NCI-H226 (cell line): ENCODE measurements at regions not wholly inside any gene's neighbourhood (a gene's known extent, or its start where the extent isn't known, plus 50 kb on each side); places are given as distances from the start of the nearest gene placed in this dataset.
"Not testable (repeated sequence)": the region's sequence is repeated elsewhere in the genome, so short reads cannot be mapped to it uniquely, and the experiment has no call there.

ENCODE experiments used
- DNase-seq: peaks from one replicate; pipeline ENCODE4 v3.0.0-alpha.2; 2015

GRCh38 chr3:174336784-174337183, 522.4 kb upstream of the NAALADL2 start:
- DNase-seq: no peak

- DNase-seq: no peak
Measured at GRCh38 chr3:174337227-174337626, 521.9 kb upstream of the NAALADL2 start.

- no peak for DNase-seq
Measured at GRCh38 chr3:174340624-174341587, 518.2 kb upstream of the NAALADL2 start.

GRCh38 chr3:174342171-174342570, 517.0 kb upstream of the NAALADL2 start:
- no peak for DNase-seq

- peak; percentile 42 for DNase-seq
Measured at GRCh38 chr3:174342941-174343501, 516.1 kb upstream of the NAALADL2 start.

- no peak for DNase-seq
Measured at GRCh38 chr3:174346141-174346540, 513.0 kb upstream of the NAALADL2 start.

- DNase-seq: no peak
Measured at GRCh38 chr3:174346571-174346970, 512.6 kb upstream of the NAALADL2 start.

- DNase-seq: no peak
Measured at GRCh38 chr3:174347474-174348138, 511.5 kb upstream of the NAALADL2 start.

GRCh38 chr3:174352227-174352626, 506.9 kb upstream of the NAALADL2 start:
- no peak for DNase-seq

DNA sequence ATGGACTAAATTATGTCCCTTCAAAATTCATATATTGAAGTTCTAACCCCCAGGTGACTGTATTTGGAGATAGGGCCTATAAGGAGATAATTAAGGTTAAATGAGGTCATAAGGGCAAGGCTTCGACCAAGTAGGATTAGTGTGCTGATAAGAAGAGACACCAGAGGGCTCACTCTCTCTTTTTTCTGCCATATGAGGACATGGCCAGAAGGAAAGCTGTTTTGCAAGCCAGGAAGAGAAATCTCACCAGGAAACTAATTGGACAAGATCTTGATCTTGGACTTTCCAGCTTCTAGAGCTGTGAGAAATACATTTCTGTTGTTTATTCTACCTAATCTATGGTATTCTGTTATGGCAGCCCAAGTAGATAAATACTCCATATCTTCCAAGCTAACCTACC, 503.6 kb upstream of the NAALADL2 start:
- DNase-seq: peak; percentile 35

DNA sequence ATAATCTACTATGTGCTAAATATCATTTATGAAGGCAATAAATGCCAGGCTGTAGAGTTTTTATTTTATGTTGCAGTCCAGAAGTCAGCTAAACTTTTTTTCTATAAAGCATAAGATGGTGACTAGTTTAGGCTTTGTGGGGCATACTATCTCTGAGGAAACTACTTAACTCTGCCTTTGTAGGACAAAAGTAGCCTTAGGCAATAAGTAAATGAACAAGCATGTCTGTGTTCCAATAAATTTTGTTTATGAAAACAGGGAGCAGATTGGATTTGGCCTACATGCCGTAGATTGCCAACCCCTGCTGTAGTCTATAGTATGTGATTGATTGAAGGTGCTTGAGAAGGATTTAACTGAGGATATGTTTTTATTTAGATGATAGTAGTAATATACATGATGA, 502.5 kb upstream of the NAALADL2 start:
- DNase-seq: no peak

DNA sequence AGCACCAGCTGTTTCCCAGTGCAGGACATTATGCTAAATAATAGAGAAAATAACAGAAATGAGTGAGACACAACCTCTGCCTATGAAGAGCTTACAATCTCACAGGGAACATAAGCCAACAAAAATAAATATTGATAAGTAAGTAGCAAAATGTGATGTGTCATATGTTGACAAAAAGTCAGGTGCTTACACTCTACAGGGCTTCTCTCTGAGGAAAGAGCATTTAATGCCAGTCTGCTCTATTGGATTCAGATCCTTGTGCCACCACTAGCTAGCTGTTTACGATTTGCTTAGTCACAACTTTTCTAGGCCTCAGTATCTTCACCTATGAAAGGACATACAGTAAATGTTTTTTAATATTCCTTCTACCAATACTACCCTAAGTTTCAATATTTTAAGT, 500.9 kb upstream of the NAALADL2 start:
- DNase-seq: no peak

DNA sequence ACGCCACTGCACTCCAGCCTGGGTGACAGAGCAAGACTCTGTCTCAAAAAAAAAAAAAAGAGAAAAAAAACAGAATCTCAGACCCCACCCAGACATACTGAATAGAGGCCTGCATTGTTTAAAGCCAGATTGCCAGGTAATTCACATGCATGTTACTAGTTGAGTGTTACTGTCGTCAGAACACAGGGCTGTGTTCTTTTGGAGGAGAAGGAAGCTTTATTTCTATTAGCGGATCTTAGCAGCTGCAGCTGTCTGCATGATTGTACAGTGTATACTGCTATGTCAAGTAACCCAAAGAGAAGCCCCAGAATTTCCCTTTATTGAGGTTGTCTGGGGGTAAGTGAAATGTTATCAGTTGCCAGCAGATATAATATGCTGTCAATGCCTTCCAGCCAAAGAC, 496.6 kb upstream of the NAALADL2 start:
- DNase-seq: no peak

- DNase-seq: no peak
Measured at GRCh38 chr3:174363256-174363655, 495.9 kb upstream of the NAALADL2 start.

DNA sequence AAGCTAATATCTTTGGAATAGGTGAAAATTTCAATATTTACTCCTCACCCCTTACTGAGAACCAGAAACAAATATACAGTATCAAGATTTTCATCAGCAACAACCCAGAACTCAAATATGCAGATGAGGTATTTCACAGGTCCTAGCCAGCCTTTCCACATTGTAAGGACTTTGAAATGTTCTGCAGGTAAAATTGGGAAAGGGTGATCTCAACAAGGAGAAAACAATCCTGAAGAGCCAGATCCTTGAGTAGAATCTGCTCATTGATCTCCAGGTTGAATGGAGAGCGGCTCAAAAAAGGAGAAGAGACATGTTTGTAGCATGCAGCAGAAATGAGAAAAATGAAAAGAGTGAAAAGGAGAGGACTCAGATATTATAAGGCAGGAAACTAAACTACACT, 493.3 kb upstream of the NAALADL2 start:
- DNase-seq: no peak

DNA sequence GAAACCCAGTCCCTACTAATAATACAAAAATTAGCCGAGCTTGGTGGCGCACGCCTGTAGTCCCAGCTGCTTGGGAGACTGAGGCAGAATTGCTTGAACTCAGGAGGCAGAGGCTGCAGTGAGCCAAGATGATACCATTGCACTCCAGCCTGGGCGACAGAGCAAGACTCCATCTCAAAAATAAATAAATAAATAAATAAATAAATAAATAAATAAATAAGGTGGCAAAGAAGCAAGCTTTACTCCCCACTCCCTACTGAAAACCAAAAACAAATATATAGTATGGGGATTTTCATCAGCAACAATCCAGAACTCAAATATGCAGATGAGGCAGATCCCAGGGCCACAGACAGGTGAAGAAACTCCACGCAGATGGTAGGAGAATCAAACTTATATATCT, 492.2 kb upstream of the NAALADL2 start:
- not testable (repeated sequence) for DNase-seq

DNA sequence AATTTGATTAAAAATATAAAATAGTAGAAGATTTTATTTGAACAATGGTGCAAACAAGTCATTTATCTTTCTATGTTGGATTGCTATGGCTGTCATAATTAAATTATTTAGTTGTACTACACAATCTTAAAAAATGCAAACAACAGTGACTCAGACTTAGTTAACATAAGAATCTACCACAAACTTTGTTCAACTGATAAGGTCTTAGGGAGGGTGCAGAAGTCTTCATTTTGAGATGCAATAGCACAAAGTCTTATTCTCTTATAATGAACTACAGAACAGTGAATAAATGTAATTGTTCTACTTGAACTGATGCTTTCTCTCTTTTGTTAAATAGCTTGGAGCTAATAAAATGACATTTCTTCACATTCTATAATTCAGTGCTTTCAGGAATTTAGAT, 482.8 kb upstream of the NAALADL2 start:
- peak; percentile 55 for DNase-seq

- no peak for DNase-seq
Measured at GRCh38 chr3:174377096-174377495, 482.0 kb upstream of the NAALADL2 start.

DNA sequence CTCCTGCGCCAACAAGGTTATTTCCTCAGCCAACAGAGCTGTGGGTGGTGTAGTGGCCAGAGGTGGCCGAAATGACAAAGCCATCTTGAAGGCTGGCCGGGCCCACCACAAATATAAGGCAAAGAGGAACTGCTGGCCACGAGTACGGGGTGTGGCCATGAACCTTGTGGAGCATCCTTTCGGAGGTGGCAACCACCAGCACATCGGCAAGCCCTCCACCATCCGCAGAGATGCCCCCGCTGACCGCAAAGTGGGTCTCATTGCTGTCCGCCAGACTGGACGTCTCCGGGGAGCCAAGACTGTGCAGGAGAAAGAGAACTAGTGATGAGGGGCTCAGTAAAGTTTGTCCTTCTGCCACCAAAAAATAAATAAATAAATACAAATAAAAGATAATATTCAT, 481.4 kb upstream of the NAALADL2 start:
- DNase-seq: no peak

DNA sequence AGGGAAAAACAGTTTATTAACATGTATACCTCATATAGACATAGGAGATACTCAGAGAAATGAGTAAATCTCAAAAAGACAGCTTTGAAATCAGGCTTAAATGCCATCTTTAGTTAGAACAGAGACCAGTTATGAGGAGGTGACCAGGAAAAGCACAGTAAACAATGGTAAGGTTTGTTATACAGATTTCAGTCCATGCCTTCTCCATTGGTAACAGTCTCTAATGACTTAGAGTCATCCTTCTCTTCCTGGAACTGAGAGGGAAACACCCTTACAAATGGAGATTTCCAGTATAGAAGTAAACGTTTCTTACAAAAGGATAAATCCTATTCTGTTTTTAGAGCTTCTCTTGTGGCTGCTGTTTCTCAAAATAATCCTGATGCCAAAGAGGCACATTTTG, 476.3 kb upstream of the NAALADL2 start:
- DNase-seq: no peak

DNA sequence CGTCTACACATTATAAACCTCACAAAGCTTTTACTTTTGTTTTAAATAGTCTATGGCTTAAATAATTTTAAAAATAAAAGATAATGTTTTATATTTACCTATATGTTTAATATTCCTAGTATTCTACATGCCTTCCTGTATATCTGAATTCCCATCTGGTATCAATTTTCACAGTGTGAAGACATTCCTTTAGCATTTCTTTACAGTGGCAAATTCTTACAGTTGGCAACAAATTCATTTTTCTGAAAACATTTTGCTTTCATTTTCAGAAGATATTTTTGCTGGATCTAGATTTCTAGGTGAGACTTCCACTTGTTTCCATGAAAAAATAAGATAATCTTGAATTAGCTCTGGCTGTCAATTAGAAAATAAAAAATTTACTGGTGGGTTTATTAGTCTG, 471.4 kb upstream of the NAALADL2 start:
- no peak for DNase-seq

GRCh38 chr3:174397848-174398247, 461.3 kb upstream of the NAALADL2 start:
- DNase-seq: peak; percentile 13

DNA sequence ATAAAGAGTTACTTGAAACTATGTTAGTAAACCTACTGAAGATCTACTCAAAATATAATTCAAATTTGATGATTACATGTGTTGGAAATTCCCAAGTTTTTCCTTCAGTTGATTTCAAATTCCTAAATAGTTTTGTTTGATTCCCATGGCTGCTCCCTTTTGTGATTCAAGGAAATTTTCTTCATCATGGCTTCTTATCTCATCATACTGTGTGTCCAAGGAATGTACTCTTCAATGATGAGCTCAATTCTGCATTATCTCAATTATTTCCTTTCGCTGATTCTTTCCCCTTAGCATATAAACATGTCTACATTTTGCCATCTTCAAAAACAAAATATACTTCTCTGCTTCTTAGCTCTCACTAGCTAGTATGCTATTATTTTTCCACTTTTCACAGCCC, 460.4 kb upstream of the NAALADL2 start:
- peak; percentile 67 for DNase-seq

DNA sequence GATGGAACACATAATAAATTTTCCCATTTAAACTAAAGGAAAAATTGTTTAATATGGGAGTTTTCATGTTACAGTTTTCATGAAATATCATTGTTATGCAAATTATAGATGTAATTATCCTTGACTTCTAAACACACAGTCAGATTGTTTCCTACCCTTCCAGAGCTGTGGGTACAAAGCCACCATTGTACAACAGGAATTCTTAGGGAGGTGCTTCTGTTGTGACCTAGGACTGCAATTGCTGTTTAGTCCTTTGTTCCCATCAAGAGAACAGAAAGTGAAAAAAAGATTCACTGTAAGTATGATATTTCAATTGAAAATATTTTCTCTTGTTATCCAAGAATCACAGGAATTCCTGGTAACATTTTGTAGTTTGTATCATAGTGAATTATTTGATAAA, 455.3 kb upstream of the NAALADL2 start:
- DNase-seq: no peak
